Right lobe of liver (tissue), 6 donors: ENCODE measurements at regions not wholly inside any gene's neighbourhood (a gene's known extent, or its start where the extent isn't known, plus 50 kb on each side); places are given as distances from the start of the nearest gene placed in this dataset.

Experiments
- ATAC-seq, 4 donors: fragments of 200-7000 bp; cut with Tn5 transposase; one replicate each; pipeline ENCODE4 v1.9.1; 2020; ENCODE audit warnings: mild to moderate bottlenecking in 4 of 4, moderate library complexity in 4 of 4
- DNase-seq, 3 donors: peaks; one replicate each; pipeline ENCODE4 v3.0.0-alpha.2; 2020
- H3K27ac ChIP-seq, 3 donors: fragments of 200-600 bp; one replicate each; pipeline ENCODE4 v1.8.0; 2022
- H3K27me3 ChIP-seq, 2 donors: fragments of 200-600 bp; one replicate each; pipeline ENCODE4 v1.8.0; 2022
- H3K36me3 ChIP-seq, 4 donors: fragments of 200-600 bp; sonication (generic) in 1 of 4; one replicate each; pipeline versions ENCODE4 v1.5.1 to v1.8.0; 2017 to 2022; ENCODE audit warnings: control low read depth in 1 of 4
- H3K4me1 ChIP-seq, 4 donors: fragments of 200-600 bp; sonication (generic) in 1 of 4; one replicate each; pipeline versions ENCODE4 v1.5.1 to v1.8.0; 2017 to 2022; ENCODE audit warnings: control low read depth in 1 of 4
- H3K4me3 ChIP-seq, 3 donors: fragments of 200-600 bp; one replicate each; pipeline ENCODE4 v1.8.0; 2022
- H3K9me3 ChIP-seq, 4 donors: fragments of 200-600 bp; sonication (generic) in 1 of 4; one replicate each; pipeline versions ENCODE4 v1.5.1 to v1.8.0; 2017 to 2022; ENCODE audit warnings: control low read depth in 1 of 4
- CTCF ChIP-seq, 4 donors: fragments of 200-600 bp in 3 of 4; fragments of 450-650 bp in 1 of 4; IDR thresholded peaks; one replicate each; pipeline versions ENCODE4 v1.5.1 to v1.8.0; 2016 to 2022; ENCODE audit warnings: antibody characterized with exemption in 4 of 4, mild to moderate bottlenecking in 2 of 4
- POLR2A ChIP-seq: fragments of 450-650 bp; IDR thresholded peaks from one replicate; pipeline ENCODE4 v1.6.1; 2017; ENCODE audit warnings: antibody characterized with exemption, mild to moderate bottlenecking
- WGBS: methylation state at CpG from one replicate; pipeline ENCODE4 v1.1.6; 2018; ENCODE audit warnings: low coverage, low lambda C conversion rate; ENCODE audit not compliant: insufficient coverage; ENCODE audit errors: missing lambda C conversion rate; 5-methylcytosine and 5-hydroxymethylcytosine counted together
- intact Hi-C, 2 donors: fragments of 100-400 bp; cut with DNase I; formaldehyde crosslinking; loops; one replicate each; pipeline versions ENCODE4 v1.11.2 to v1.14.1; 2022
- donor health status: DM: no; HTN: yes; CAD: no.
- donor health status: DM: no; HTN: no; CAD: no.
- donor health status: DM: no; HTN: no; CAD: no.
- donor health status: DM: no; HTN: yes; CAD: no.
- donor health status: DM: no; HTN: yes; CAD: no.

GRCh38 chr5:117255211-117256027 lies 680.8 kb upstream of the SEMA6A start:
- intact Hi-C loops: no loop called here
- no peak for DNase-seq

GRCh38 chr5:117252566-117252965 lies 677.9 kb upstream of the SEMA6A start:
- intact Hi-C loops: no loop called here
- DNase-seq (no peak), ATAC-seq (no peak)
- no peaks in the 10 kb centered on the region for H3K9me3 ChIP-seq
- TF ChIP-seq POLR2A: no peak
- H3K27ac ChIP-seq: no peak overlapping the region
- H3K36me3 ChIP-seq: no peaks in the 10 kb centered on the region
- no peaks in the 10 kb centered on the region for H3K27me3 ChIP-seq
- no peaks in the 10 kb centered on the region for H3K4me1 ChIP-seq
- no peak overlapping the region for H3K4me3 ChIP-seq

More at GRCh38 chr5:117255211-117256027, 680.8 kb upstream of the SEMA6A start:
- no peaks in the 10 kb centered on the region for H3K9me3 ChIP-seq
- H3K27me3 ChIP-seq: no peaks in the 10 kb centered on the region
- no peak overlapping the region for H3K27ac ChIP-seq
- no peaks in the 10 kb centered on the region for H3K4me1 ChIP-seq
- no peak for TF ChIP-seq POLR2A
- TF ChIP-seq CTCF (IDR thresholded peaks at IDR 0.05): no peak
- 59% methylated on average over 10 of the region's 10 CpGs for WGBS
- no peak for ATAC-seq
- H3K4me3 ChIP-seq: no peak overlapping the region
- H3K36me3 ChIP-seq: no peaks in the 10 kb centered on the region

- ATAC-seq (no peak), DNase-seq (no peak)
- Histone ChIP-seq H3K9me3 (no peaks in the 10 kb centered on the region), H3K27me3 (no peaks in the 10 kb centered on the region), H3K4me3 (no peak overlapping the region), H3K4me1 (no peaks in the 10 kb centered on the region), H3K27ac (no peak overlapping the region), H3K36me3 (no peaks in the 10 kb centered on the region)
- TF ChIP-seq CTCF (IDR thresholded peaks at IDR 0.05) (no peak), POLR2A (no peak)
- intact Hi-C loops: no loop called here
- WGBS: 39% methylated on average over 5 of the region's 5 CpGs
These were observed 674.6 kb upstream of the SEMA6A start for GRCh38 chr5:117249086-117249815.

GRCh38 chr5:117246424-117246823 lies 671.8 kb upstream of the SEMA6A start:
- intact Hi-C loops: no loop called here
- Histone ChIP-seq H3K4me3 (no peak overlapping the region), H3K4me1 (no peaks in the 10 kb centered on the region), H3K27ac (no peak overlapping the region), H3K27me3 (no peaks in the 10 kb centered on the region), H3K36me3 (no peaks in the 10 kb centered on the region), H3K9me3 (no peaks in the 10 kb centered on the region)
- ATAC-seq (no peak), DNase-seq (no peak)
- TF ChIP-seq POLR2A (no peak), CTCF (IDR thresholded peaks at IDR 0.05) (no peak)

GRCh38 chr5:117245130-117245529 lies 670.5 kb upstream of the SEMA6A start:
- TF ChIP-seq CTCF (IDR thresholded peaks at IDR 0.05) (no peak), POLR2A (no peak)
- no peak overlapping the region for H3K4me3 ChIP-seq
- ATAC-seq (no peak), DNase-seq (no peak)
- no peaks in the 10 kb centered on the region for H3K27me3 ChIP-seq
- 75% methylated on average over 1 of the region's 1 CpG for WGBS
- no peaks in the 10 kb centered on the region for H3K36me3 ChIP-seq
- H3K27ac ChIP-seq: no peak overlapping the region
- intact Hi-C loops: no loop called here
- H3K4me1 ChIP-seq: no peaks in the 10 kb centered on the region
- H3K9me3 ChIP-seq: no peaks in the 10 kb centered on the region
